IMR-90 (cell line): ENCODE measurements at regions not wholly inside any gene's neighbourhood (a gene's known extent, or its start where the extent isn't known, plus 50 kb on each side); places are given as distances from the start of the nearest gene placed in this dataset.

Source experiments
- CHD1 ChIP-seq: IDR thresholded peaks from 2 replicates; pipeline ENCODE4 v1.6.1; 2012; ENCODE audit warnings: low read depth, low read length, improper control_type of control experiment
- MAFK ChIP-seq: IDR thresholded peaks from 2 replicates; pipeline ENCODE4 v1.6.1; 2012; ENCODE audit warnings: low read depth, low read length, improper control_type of control experiment
- MAZ ChIP-seq: IDR thresholded peaks from 2 replicates; pipeline ENCODE4 v1.6.1; 2012; ENCODE audit warnings: low read depth, mild to moderate bottlenecking, low read length, improper control_type of control experiment, moderate library complexity, borderline replicate concordance
- MXI1 ChIP-seq: IDR thresholded peaks from 2 replicates; pipeline ENCODE4 v1.6.1; 2012; ENCODE audit warnings: low read depth, mild to moderate bottlenecking, low read length, moderate library complexity, borderline replicate concordance
- NFE2L2 ChIP-seq: fragments of 150-350 bp; IDR thresholded peaks from 2 replicates; pipeline ENCODE4 v1.6.1; 2016; ENCODE audit warnings: low read depth, mild to moderate bottlenecking, low read length
- POLR2A ChIP-seq: IDR thresholded peaks from 2 replicates; pipeline ENCODE4 v1.6.1; 2012; ENCODE audit warnings: mild to moderate bottlenecking, low read depth, low read length
- RAD21 ChIP-seq: IDR thresholded peaks from 2 replicates; pipeline ENCODE4 v1.6.1; 2012; ENCODE audit warnings: low read length, improper control_type of control experiment
- RCOR1 ChIP-seq: IDR thresholded peaks from 2 replicates; pipeline ENCODE4 v1.6.1; 2012; ENCODE audit warnings: mild to moderate bottlenecking, low read length, improper control_type of control experiment; ENCODE audit not compliant: insufficient replicate concordance
- RFX5 ChIP-seq: IDR thresholded peaks from 2 replicates; pipeline ENCODE4 v1.8.0; 2012; ENCODE audit warnings: low read depth, mild to moderate bottlenecking, low read length, moderate library complexity
- SMC3 ChIP-seq: fragments of 150-350 bp; IDR thresholded peaks from 2 replicates; pipeline ENCODE4 v1.6.1; 2016; ENCODE audit warnings: low read depth, mild to moderate bottlenecking, antibody characterized with exemption, low read length, moderate library complexity
- TF ChIP-seq, protein P1 (sequence below): conservative IDR thresholded peaks from 2 replicates; pipeline ENCODE4 v1.5.1; 2012; ENCODE audit warnings: mild to moderate bottlenecking, low read depth, low read length, improper control_type of control experiment
- TF ChIP-seq, protein P2 (sequence below): fragments of 150-350 bp; IDR thresholded peaks from 2 replicates; pipeline ENCODE4 v1.6.1; 2016; ENCODE audit warnings: low read depth, mild to moderate bottlenecking, low read length, moderate library complexity, borderline replicate concordance
- TF ChIP-seq, protein P3 (sequence below): fragments of 150-350 bp; IDR thresholded peaks from 2 replicates; pipeline ENCODE4 v1.6.1; 2017; ENCODE audit warnings: mild to moderate bottlenecking, antibody characterized with exemption, low read length, low read depth

DNA sequence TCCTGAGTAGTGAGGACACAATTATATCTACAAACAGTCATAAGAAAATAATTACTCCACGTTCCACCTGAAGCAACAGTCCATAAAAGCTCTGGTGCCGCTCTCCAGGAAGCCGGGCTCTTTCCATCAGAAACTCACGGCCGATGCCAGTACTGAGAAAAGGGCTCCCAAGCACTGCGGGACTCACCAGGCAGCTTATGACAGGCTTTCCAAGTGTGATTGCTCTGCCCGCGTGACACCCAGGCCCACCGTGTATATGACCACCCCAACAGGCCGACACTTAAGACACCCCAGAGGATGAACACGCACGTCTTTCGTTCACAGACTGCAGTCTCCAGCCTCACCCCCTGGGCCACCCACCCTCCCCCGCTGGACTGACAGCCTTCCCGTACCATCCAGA is 199.0 kb downstream of the UQCRFS1 start:
- TF ChIP-seq RAD21 (no peak), MXI1 (no peak), POLR2A (no peak), MAFK (no peak), MAZ (no peak), RFX5 (no peak), RCOR1 (no peak), NFE2L2 (no peak), CHD1 (no peak), SMC3 (no peak)
- TF ChIP-seq, protein P1, sequence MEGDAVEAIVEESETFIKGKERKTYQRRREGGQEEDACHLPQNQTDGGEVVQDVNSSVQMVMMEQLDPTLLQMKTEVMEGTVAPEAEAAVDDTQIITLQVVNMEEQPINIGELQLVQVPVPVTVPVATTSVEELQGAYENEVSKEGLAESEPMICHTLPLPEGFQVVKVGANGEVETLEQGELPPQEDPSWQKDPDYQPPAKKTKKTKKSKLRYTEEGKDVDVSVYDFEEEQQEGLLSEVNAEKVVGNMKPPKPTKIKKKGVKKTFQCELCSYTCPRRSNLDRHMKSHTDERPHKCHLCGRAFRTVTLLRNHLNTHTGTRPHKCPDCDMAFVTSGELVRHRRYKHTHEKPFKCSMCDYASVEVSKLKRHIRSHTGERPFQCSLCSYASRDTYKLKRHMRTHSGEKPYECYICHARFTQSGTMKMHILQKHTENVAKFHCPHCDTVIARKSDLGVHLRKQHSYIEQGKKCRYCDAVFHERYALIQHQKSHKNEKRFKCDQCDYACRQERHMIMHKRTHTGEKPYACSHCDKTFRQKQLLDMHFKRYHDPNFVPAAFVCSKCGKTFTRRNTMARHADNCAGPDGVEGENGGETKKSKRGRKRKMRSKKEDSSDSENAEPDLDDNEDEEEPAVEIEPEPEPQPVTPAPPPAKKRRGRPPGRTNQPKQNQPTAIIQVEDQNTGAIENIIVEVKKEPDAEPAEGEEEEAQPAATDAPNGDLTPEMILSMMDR = no peak
- TF ChIP-seq, protein P2, sequence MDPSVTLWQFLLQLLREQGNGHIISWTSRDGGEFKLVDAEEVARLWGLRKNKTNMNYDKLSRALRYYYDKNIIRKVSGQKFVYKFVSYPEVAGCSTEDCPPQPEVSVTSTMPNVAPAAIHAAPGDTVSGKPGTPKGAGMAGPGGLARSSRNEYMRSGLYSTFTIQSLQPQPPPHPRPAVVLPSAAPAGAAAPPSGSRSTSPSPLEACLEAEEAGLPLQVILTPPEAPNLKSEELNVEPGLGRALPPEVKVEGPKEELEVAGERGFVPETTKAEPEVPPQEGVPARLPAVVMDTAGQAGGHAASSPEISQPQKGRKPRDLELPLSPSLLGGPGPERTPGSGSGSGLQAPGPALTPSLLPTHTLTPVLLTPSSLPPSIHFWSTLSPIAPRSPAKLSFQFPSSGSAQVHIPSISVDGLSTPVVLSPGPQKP = no peak
- TF ChIP-seq, protein P3, sequence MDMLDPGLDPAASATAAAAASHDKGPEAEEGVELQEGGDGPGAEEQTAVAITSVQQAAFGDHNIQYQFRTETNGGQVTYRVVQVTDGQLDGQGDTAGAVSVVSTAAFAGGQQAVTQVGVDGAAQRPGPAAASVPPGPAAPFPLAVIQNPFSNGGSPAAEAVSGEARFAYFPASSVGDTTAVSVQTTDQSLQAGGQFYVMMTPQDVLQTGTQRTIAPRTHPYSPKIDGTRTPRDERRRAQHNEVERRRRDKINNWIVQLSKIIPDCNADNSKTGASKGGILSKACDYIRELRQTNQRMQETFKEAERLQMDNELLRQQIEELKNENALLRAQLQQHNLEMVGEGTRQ = no peak
